ENCODE measurements at regions not wholly inside any gene's neighbourhood (a gene's known extent, or its start where the extent isn't known, plus 50 kb on each side); places are given as distances from the start of the nearest gene placed in this dataset.
"Not testable (repeated sequence)": the region's sequence is repeated elsewhere in the genome, so short reads cannot be mapped to it uniquely, and the experiment has no call there.

GRCh38 chr1:81730881-81731280 is 69.9 kb upstream of the ADGRL2 start:
- no peaks in the 10 kb centered on the region for H3K27me3 Mint-ChIP-seq (ENCODE audit: insufficient read depth, unreplicated experiment)
- no TSS peak for BruUV-seq (replicated peaks)
- H3K9me3 Mint-ChIP-seq (ENCODE audit: unreplicated experiment): no peaks in the 10 kb centered on the region
- no peak overlapping the region for H3K4me3 Mint-ChIP-seq (ENCODE audit: unreplicated experiment)
- Histone ChIP-seq H3K4me3 (ENCODE audit: low read depth, low read length) (no peak overlapping the region), H3K4me1 (no peaks in the 10 kb centered on the region), H3K9me3 (no peaks in the 10 kb centered on the region), H3K27me3 (replicated peaks; ENCODE audit: control insufficient read depth, insufficient read depth, low read length) (no peaks in the 10 kb centered on the region), H3K36me3 (ENCODE audit: control insufficient read depth, insufficient read depth, low read length) (no peaks in the 10 kb centered on the region)
- no peak overlapping the region for H3K27ac Mint-ChIP-seq (ENCODE audit: unreplicated experiment)
- no peaks in the 10 kb centered on the region for H3K36me3 Mint-ChIP-seq (ENCODE audit: insufficient read depth, unreplicated experiment)
- CTCF ChIA-PET: no interaction called here
- intact Hi-C loops (cut with micrococcal nuclease; ENCODE audit: unreplicated experiment): no loop called here
- POLR2A ChIA-PET: no interaction called here
- DNase-seq: no peak
- TF ChIP-seq, protein P1, sequence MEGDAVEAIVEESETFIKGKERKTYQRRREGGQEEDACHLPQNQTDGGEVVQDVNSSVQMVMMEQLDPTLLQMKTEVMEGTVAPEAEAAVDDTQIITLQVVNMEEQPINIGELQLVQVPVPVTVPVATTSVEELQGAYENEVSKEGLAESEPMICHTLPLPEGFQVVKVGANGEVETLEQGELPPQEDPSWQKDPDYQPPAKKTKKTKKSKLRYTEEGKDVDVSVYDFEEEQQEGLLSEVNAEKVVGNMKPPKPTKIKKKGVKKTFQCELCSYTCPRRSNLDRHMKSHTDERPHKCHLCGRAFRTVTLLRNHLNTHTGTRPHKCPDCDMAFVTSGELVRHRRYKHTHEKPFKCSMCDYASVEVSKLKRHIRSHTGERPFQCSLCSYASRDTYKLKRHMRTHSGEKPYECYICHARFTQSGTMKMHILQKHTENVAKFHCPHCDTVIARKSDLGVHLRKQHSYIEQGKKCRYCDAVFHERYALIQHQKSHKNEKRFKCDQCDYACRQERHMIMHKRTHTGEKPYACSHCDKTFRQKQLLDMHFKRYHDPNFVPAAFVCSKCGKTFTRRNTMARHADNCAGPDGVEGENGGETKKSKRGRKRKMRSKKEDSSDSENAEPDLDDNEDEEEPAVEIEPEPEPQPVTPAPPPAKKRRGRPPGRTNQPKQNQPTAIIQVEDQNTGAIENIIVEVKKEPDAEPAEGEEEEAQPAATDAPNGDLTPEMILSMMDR (IDR thresholded peaks at IDR 0.05; ENCODE audit: insufficient read depth in 1 of 2, low read depth in 1 of 2, low read length in 1 of 2, severe bottlenecking in 1 of 2, unreplicated experiment in 1 of 2): no peak
- no peaks in the 10 kb centered on the region for H3K4me1 Mint-ChIP-seq (ENCODE audit: low read depth, unreplicated experiment)

DNA sequence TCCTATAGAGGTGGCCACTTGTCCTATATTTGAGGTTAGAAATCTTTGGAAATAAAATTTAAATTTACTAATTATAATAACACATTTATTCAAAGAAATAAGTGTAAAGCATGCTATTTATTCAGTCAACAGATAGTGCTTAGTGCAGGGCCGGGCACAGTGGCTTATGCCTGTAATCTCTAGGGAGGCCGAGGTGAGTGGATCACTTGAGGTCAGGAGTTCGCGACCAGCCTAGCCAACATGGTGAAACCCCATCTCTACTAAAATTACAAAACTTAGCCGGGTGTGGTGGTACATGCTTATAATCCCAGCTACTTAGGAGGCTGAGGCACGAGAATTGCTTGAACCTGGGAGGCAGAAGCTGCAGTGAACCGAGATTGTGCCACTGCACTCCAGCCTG is 70.4 kb upstream of the ADGRL2 start:
- H3K4me1 ChIP-seq; CTCF ChIA-PET; intact Hi-C loops (cut with micrococcal nuclease; ENCODE audit: unreplicated experiment); H3K4me3 ChIP-seq (ENCODE audit: low read depth, low read length); H3K9me3 ChIP-seq; POLR2A ChIA-PET; H3K27me3 ChIP-seq (replicated peaks; ENCODE audit: control insufficient read depth, insufficient read depth, low read length); H3K9me3 Mint-ChIP-seq (ENCODE audit: unreplicated experiment); H3K36me3 Mint-ChIP-seq (ENCODE audit: insufficient read depth, unreplicated experiment); H3K36me3 ChIP-seq (ENCODE audit: control insufficient read depth, insufficient read depth, low read length); H3K4me1 Mint-ChIP-seq (ENCODE audit: low read depth, unreplicated experiment); H3K4me3 Mint-ChIP-seq (ENCODE audit: unreplicated experiment); DNase-seq; BruUV-seq (replicated peaks); H3K27ac Mint-ChIP-seq (ENCODE audit: unreplicated experiment); H3K27me3 Mint-ChIP-seq (ENCODE audit: insufficient read depth, unreplicated experiment): not testable (repeated sequence)

- Mint-ChIP-seq H3K4me1 (ENCODE audit: low read depth, unreplicated experiment) (no peaks in the 10 kb centered on the region), H3K9me3 (ENCODE audit: unreplicated experiment) (no peaks in the 10 kb centered on the region), H3K36me3 (ENCODE audit: insufficient read depth, unreplicated experiment) (no peaks in the 10 kb centered on the region), H3K27ac (ENCODE audit: unreplicated experiment) (no peak overlapping the region), H3K4me3 (ENCODE audit: unreplicated experiment) (no peak overlapping the region), H3K27me3 (ENCODE audit: insufficient read depth, unreplicated experiment) (no peaks in the 10 kb centered on the region)
- Histone ChIP-seq H3K27me3 (replicated peaks; ENCODE audit: control insufficient read depth, insufficient read depth, low read length) (no peaks in the 10 kb centered on the region), H3K9me3 (no peaks in the 10 kb centered on the region), H3K36me3 (ENCODE audit: control insufficient read depth, insufficient read depth, low read length) (no peaks in the 10 kb centered on the region), H3K4me3 (ENCODE audit: low read depth, low read length) (no peak overlapping the region), H3K4me1 (no peaks in the 10 kb centered on the region)
- TF ChIP-seq, protein P1 (IDR thresholded peaks at IDR 0.05; ENCODE audit: insufficient read depth in 1 of 2, low read depth in 1 of 2, low read length in 1 of 2, severe bottlenecking in 1 of 2, unreplicated experiment in 1 of 2): no peak
- intact Hi-C loops (cut with micrococcal nuclease; ENCODE audit: unreplicated experiment): no loop called here
- BruUV-seq (replicated peaks): no TSS peak
- POLR2A ChIA-PET: no interaction called here
- CTCF ChIA-PET: no interaction called here
- DNase-seq: no peak
These were observed 70.9 kb upstream of the ADGRL2 start for GRCh38 chr1:81729818-81730217.

GRCh38 chr1:81729239-81729638 is 71.5 kb upstream of the ADGRL2 start:
- no peak for DNase-seq
- Histone ChIP-seq H3K27me3 (replicated peaks; ENCODE audit: control insufficient read depth, insufficient read depth, low read length) (no peaks in the 10 kb centered on the region), H3K4me1 (no peaks in the 10 kb centered on the region), H3K4me3 (ENCODE audit: low read depth, low read length) (no peak overlapping the region), H3K36me3 (ENCODE audit: control insufficient read depth, insufficient read depth, low read length) (no peaks in the 10 kb centered on the region), H3K9me3 (no peaks in the 10 kb centered on the region)
- Mint-ChIP-seq H3K36me3 (ENCODE audit: insufficient read depth, unreplicated experiment) (no peaks in the 10 kb centered on the region), H3K4me3 (ENCODE audit: unreplicated experiment) (no peak overlapping the region), H3K27me3 (ENCODE audit: insufficient read depth, unreplicated experiment) (no peaks in the 10 kb centered on the region), H3K4me1 (ENCODE audit: low read depth, unreplicated experiment) (no peaks in the 10 kb centered on the region), H3K9me3 (ENCODE audit: unreplicated experiment) (no peaks in the 10 kb centered on the region), H3K27ac (ENCODE audit: unreplicated experiment) (no peak overlapping the region)
- BruUV-seq (replicated peaks): no TSS peak
- ChIA-PET POLR2A (no interaction called here), CTCF (no interaction called here)
- TF ChIP-seq, protein P1 (IDR thresholded peaks at IDR 0.05; ENCODE audit: insufficient read depth in 1 of 2, low read depth in 1 of 2, low read length in 1 of 2, severe bottlenecking in 1 of 2, unreplicated experiment in 1 of 2): no peak
- intact Hi-C loops (cut with micrococcal nuclease; ENCODE audit: unreplicated experiment): no loop called here

Measured in Caco-2 (cell line).